SU-DHL-6 (cell line): ENCODE measurements at regions not wholly inside any gene's neighbourhood (a gene's known extent, or its start where the extent isn't known, plus 50 kb on each side); places are given as distances from the start of the nearest gene placed in this dataset.

ENCODE experiments used
- H2AFZ ChIP-seq: fragments of 200-600 bp; sonication (generic); 2 replicates; pipeline ENCODE4 v1.6.1; 2014; ENCODE audit warnings: low read depth, mild to moderate bottlenecking, moderate library complexity, mixed read lengths, antibody characterized with exemption, low read length; ENCODE audit not compliant: severe bottlenecking
- H3F3A ChIP-seq: fragments of 200-600 bp; shearing (Covaris generic); 2 replicates; pipeline ENCODE4 v1.6.0; 2016; ENCODE audit warnings: antibody characterized with exemption, mild to moderate bottlenecking; ENCODE audit not compliant: insufficient read depth
- H3K27ac ChIP-seq: fragments of 200-600 bp; sonication (generic); 2 replicates; pipeline ENCODE4 v1.5.1; 2016; ENCODE audit warnings: low read depth, mild to moderate bottlenecking, low read length, moderate library complexity, mixed read lengths
- H3K27me3 ChIP-seq: fragments of 200-600 bp; sonication (generic), shearing (Covaris generic); 2 replicates; pipeline ENCODE4 v1.6.0; 2014; ENCODE audit warnings: mild to moderate bottlenecking, low read length
- H3K36me3 ChIP-seq: fragments of 200-600 bp; sonication (generic); 2 replicates; pipeline ENCODE4 v1.6.1; 2014; ENCODE audit warnings: mild to moderate bottlenecking, low read length, mixed read lengths
- H3K4me2 ChIP-seq: fragments of 300-600, 200-600 bp; shearing (Covaris generic), sonication (generic); 2 replicates; pipeline ENCODE4 v1.6.0; 2014; ENCODE audit warnings: low read length, low read depth, mild to moderate bottlenecking; ENCODE audit not compliant: poor library complexity, severe bottlenecking
- H3K4me3 ChIP-seq: fragments of 200-600 bp; sonication (generic); 2 replicates; pipeline ENCODE4 v1.5.1; 2014; ENCODE audit warnings: antibody characterized with exemption, low read length, mild to moderate bottlenecking, mixed read lengths; ENCODE audit not compliant: insufficient read depth, poor library complexity, severe bottlenecking
- H3K79me2 ChIP-seq: fragments of 200-600 bp; sonication (generic); 2 replicates; pipeline ENCODE4 v1.6.1; 2014; ENCODE audit warnings: mild to moderate bottlenecking, low read length, moderate library complexity; ENCODE audit not compliant: insufficient read depth
- H3K9ac ChIP-seq: fragments of 200-600 bp; sonication (generic); 2 replicates; pipeline ENCODE4 v1.7.0; 2014; ENCODE audit warnings: mild to moderate bottlenecking, low read length
- H3K9me2 ChIP-seq: fragments of 200-600 bp; sonication (generic); replicated peaks from 2 replicates; pipeline ENCODE4 v1.6.1; 2014; ENCODE audit warnings: low read length; ENCODE audit not compliant: insufficient read depth
- H3K9me3 ChIP-seq: fragments of 200-600 bp; sonication (generic); 2 replicates; pipeline ENCODE4 v1.6.1; 2014; ENCODE audit warnings: low read length, mixed read lengths; ENCODE audit not compliant: insufficient read depth
- H4K20me1 ChIP-seq: fragments of 200-600 bp; sonication (generic); 2 replicates; pipeline ENCODE4 v1.6.1; 2014; ENCODE audit warnings: low read depth, mild to moderate bottlenecking, antibody characterized with exemption, low read length, moderate library complexity, mixed read lengths
- CTCF ChIP-seq: fragments of 200-600 bp; sonication (generic); IDR thresholded peaks from one replicate; pipeline ENCODE4 v1.5.1; 2017; ENCODE audit warnings: antibody characterized with exemption, mild to moderate bottlenecking, low read length, moderate library complexity; ENCODE audit not compliant: insufficient read depth, poor library complexity, severe bottlenecking
- EZH2phosphoT487 ChIP-seq: fragments of 200-600 bp; sonication (generic), shearing (Covaris generic); conservative IDR thresholded peaks from 2 replicates; pipeline ENCODE4 v1.6.1; 2018; ENCODE audit warnings: mild to moderate bottlenecking, antibody characterized with exemption, low read length, moderate library complexity, mixed read lengths

DNA sequence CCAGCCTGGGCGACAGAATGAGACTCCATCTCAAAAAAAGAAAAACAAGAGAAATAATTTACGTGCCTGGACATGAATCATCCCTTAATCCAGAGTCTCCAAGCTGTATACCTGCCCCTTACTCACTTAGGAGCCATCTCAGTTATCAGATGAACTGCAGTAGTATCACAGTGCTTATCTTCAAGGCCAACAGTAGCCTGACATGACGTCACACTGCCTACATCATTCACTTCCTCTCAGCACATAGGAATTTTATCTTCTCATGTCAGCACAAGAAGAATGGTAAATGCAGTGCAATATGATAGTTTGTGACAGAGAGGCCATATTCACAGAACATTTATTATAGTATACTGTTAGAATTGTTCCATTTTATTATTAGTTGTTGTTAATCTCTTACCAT is 216.6 kb downstream of the SS18 start:
- Histone ChIP-seq H2AFZ (no peak overlapping the region), H3K36me3 (no peaks in the 10 kb centered on the region), H3K9me2 (no peaks in the 10 kb centered on the region), H3K79me2 (no peaks in the 10 kb centered on the region), H3K9ac (no peak overlapping the region), H3K4me2 (no peak overlapping the region), H3K9me3 (no peaks in the 10 kb centered on the region), H3F3A (no peaks in the 10 kb centered on the region), H3K27ac (no peak overlapping the region), H4K20me1 (no peaks in the 10 kb centered on the region), H3K4me3 (no peak overlapping the region), H3K27me3 (no peaks in the 10 kb centered on the region)
- TF ChIP-seq EZH2phosphoT487 (no peak), CTCF (no peak)

DNA sequence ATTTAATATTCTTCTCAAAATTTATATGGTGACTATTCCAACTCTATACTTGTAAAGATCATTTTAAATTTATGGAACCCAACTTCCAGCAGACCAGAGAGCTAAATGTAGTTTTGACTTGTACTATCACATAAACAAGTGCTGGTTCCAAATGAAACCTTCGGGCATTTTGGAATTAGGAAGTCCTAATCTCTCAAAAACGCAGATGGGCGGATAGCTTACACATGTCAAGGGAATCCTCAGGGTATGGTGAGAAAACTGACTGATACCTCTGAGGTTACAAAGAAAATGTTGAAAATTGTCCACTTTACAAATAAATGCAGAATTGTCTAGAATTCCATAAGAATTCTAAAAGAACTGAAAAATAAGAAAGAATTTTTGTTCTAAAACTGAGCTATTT is 224.1 kb downstream of the SS18 start:
- Histone ChIP-seq H3K36me3 (no peaks in the 10 kb centered on the region), H3K79me2 (no peaks in the 10 kb centered on the region)
- TF ChIP-seq CTCF (no peak), EZH2phosphoT487 (no peak)

DNA sequence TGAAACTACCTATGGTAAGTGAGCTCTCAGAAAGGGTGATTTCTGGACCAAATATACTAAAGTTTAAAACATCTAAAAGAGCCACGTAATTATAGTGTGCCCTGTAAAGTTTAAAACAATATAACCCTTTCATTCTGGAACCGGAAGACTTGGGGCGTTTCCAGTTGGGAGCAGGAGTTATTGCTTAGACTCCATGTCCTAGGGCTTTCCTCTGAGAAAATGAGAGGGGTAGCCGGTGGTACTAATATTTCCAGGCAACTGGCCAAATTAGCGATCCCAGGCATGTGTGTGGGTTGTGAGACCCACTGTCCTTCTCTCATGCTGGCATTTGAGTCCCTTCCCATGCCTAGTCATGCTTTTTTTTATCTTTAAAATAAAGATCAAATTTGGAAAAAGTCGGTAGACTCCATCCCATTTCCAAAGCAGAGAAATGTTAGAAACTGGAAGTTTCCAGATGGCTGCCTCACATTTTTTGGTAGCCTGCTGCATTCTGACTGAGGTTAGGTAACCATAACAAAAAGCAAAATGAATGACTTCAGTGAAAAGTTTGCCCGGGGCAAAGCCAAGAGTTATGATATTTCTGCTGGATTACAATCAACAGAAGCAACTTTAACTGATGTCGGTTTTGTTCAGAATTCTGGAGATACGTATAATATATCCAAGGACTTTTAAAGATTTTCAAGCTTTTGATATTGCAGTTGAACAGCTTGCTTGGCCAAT is 227.4 kb downstream of the SS18 start:
- Histone ChIP-seq H3K9me2 (no peaks in the 10 kb centered on the region), H3K9ac (no peak overlapping the region), H3K36me3 (no peaks in the 10 kb centered on the region), H3K27ac (no peak overlapping the region), H2AFZ (no peak overlapping the region), H3K4me3 (no peak overlapping the region), H3K4me2 (no peak overlapping the region), H3F3A (no peaks in the 10 kb centered on the region), H3K9me3 (no peaks in the 10 kb centered on the region), H4K20me1 (no peaks in the 10 kb centered on the region), H3K27me3 (no peaks in the 10 kb centered on the region), H3K79me2 (no peaks in the 10 kb centered on the region)
- TF ChIP-seq EZH2phosphoT487 (no peak), CTCF (no peak)

More for the DNA sequence above, 224.1 kb downstream of the SS18 start:
- Histone ChIP-seq H2AFZ (no peak overlapping the region), H3K4me3 (no peak overlapping the region), H3K9ac (no peak overlapping the region), H3F3A (no peaks in the 10 kb centered on the region), H4K20me1 (no peaks in the 10 kb centered on the region), H3K9me3 (no peaks in the 10 kb centered on the region), H3K27me3 (no peaks in the 10 kb centered on the region), H3K4me2 (no peak overlapping the region), H3K27ac (no peak overlapping the region), H3K9me2 (no peaks in the 10 kb centered on the region)
